Loucy (cell line): ENCODE measurements at regions not wholly inside any gene's neighbourhood (a gene's known extent, or its start where the extent isn't known, plus 50 kb on each side); places are given as distances from the start of the nearest gene placed in this dataset.
"Not testable (repeated sequence)": the region's sequence is repeated elsewhere in the genome, so short reads cannot be mapped to it uniquely, and the experiment has no call there.

ENCODE experiments used
- H2AFZ ChIP-seq: fragments of 200-600 bp; sonication (generic); 2 replicates; pipeline ENCODE4 v1.6.0; 2016; ENCODE audit warnings: antibody characterized with exemption, mild to moderate bottlenecking, low read length, moderate library complexity
- H3F3A ChIP-seq: fragments of 200-600 bp; 2 replicates; pipeline ENCODE4 v1.6.0; 2016; ENCODE audit warnings: antibody characterized with exemption, low read depth, mild to moderate bottlenecking
- H3K27me3 ChIP-seq: fragments of 200-600 bp; sonication (generic); 2 replicates; pipeline ENCODE4 v1.6.1; 2014; ENCODE audit warnings: low read length, mild to moderate bottlenecking; ENCODE audit not compliant: insufficient read depth, poor library complexity, severe bottlenecking
- H3K36me3 ChIP-seq: fragments of 200-600 bp; sonication (generic); 2 replicates; pipeline ENCODE4 v1.6.1; 2016; ENCODE audit warnings: low read length; ENCODE audit not compliant: insufficient read depth
- H3K4me1 ChIP-seq: fragments of 200-600 bp; sonication (generic); 2 replicates; pipeline ENCODE4 v1.5.1; 2014; ENCODE audit warnings: low read length, mild to moderate bottlenecking; ENCODE audit not compliant: insufficient read depth, poor library complexity, severe bottlenecking
- H3K4me2 ChIP-seq: fragments of 200-600 bp; sonication (generic); 2 replicates; pipeline ENCODE4 v1.6.0; 2014; ENCODE audit warnings: antibody characterized with exemption, low read length, low read depth, mild to moderate bottlenecking; ENCODE audit not compliant: poor library complexity, severe bottlenecking
- H3K4me3 ChIP-seq: fragments of 200-600 bp; sonication (generic); 2 replicates; pipeline ENCODE4 v1.5.1; 2014; ENCODE audit warnings: low read length, mild to moderate bottlenecking, mixed read lengths; ENCODE audit not compliant: poor library complexity, severe bottlenecking
- H3K79me2 ChIP-seq: fragments of 200-600 bp; sonication (generic); 2 replicates; pipeline ENCODE4 v1.6.1; 2014; ENCODE audit warnings: low read length; ENCODE audit not compliant: insufficient read depth
- H3K9ac ChIP-seq: fragments of 200-600 bp; sonication (generic); 2 replicates; pipeline ENCODE4 v1.6.0; 2014; ENCODE audit warnings: mild to moderate bottlenecking, low read depth, low read length, moderate library complexity; ENCODE audit not compliant: poor library complexity, severe bottlenecking
- H3K9me2 ChIP-seq: fragments of 200-600 bp; sonication (generic); replicated peaks from 2 replicates; pipeline ENCODE4 v1.6.1; 2016; ENCODE audit warnings: low read depth, low read length, mixed read lengths
- H3K9me3 ChIP-seq: fragments of 200-600 bp; sonication (generic); 2 replicates; pipeline ENCODE4 v1.6.1; 2014; ENCODE audit warnings: mild to moderate bottlenecking, antibody characterized with exemption, low read length, low read depth; ENCODE audit not compliant: insufficient read depth
- H4K20me1 ChIP-seq: fragments of 200-600 bp; sonication (generic); 2 replicates; pipeline ENCODE4 v1.6.0; 2014; ENCODE audit warnings: antibody characterized with exemption, low read length, mild to moderate bottlenecking; ENCODE audit not compliant: insufficient read depth, poor library complexity, severe bottlenecking
- CTCF ChIP-seq: fragments of 200-600 bp; sonication (generic); conservative IDR thresholded peaks from 2 replicates; pipeline ENCODE4 v1.5.1; 2014; ENCODE audit warnings: mild to moderate bottlenecking, antibody characterized with exemption, low read length
- EZH2phosphoT487 ChIP-seq: fragments of 200-600 bp; IDR thresholded peaks from 2 replicates; pipeline ENCODE4 v1.6.1; 2018; ENCODE audit warnings: antibody characterized with exemption, mild to moderate bottlenecking, moderate library complexity, borderline replicate concordance

- Histone ChIP-seq H3K4me1 (no peaks in the 10 kb centered on the region), H3K4me2 (no peak overlapping the region), H2AFZ (no peak overlapping the region), H3K9ac (no peak overlapping the region), H3K79me2 (no peaks in the 10 kb centered on the region), H4K20me1 (no peaks in the 10 kb centered on the region), H3K36me3 (no peaks in the 10 kb centered on the region), H3K4me3 (no peak overlapping the region), H3F3A (no peaks in the 10 kb centered on the region), H3K9me2 (no peaks in the 10 kb centered on the region), H3K9me3 (no peaks in the 10 kb centered on the region), H3K27me3 (no peaks in the 10 kb centered on the region)
- TF ChIP-seq CTCF (peak; percentile 39; the same call in 1 of the 2 replicates), EZH2phosphoT487 (no peak)
Observed at GRCh38 chr4:25993395-25994185, 79.6 kb downstream of the SMIM20 start.

- not testable (repeated sequence) for H3K27me3 ChIP-seq, H3K4me3 ChIP-seq, H3K9me2 ChIP-seq, H3K4me1 ChIP-seq, H3K36me3 ChIP-seq, H4K20me1 ChIP-seq, H2AFZ ChIP-seq, H3K4me2 ChIP-seq, H3K9me3 ChIP-seq, H3K79me2 ChIP-seq, H3F3A ChIP-seq, H3K9ac ChIP-seq
Observed at GRCh38 chr4:25994577-25994976, 80.6 kb downstream of the SMIM20 start.

GRCh38 chr4:26000274-26000950, 86.4 kb downstream of the SMIM20 start:
- TF ChIP-seq CTCF = no peak
- TF ChIP-seq EZH2phosphoT487 = no peak
- Histone ChIP-seq H3K27me3 (no peaks in the 10 kb centered on the region), H4K20me1 (no peaks in the 10 kb centered on the region), H3K4me2 (no peak overlapping the region), H3K36me3 (no peaks in the 10 kb centered on the region), H3K4me1 (no peaks in the 10 kb centered on the region), H3K9me2 (no peaks in the 10 kb centered on the region), H3K9ac (no peak overlapping the region), H3K79me2 (no peaks in the 10 kb centered on the region), H3K4me3 (no peak overlapping the region), H3F3A (no peaks in the 10 kb centered on the region), H2AFZ (no peak overlapping the region), H3K9me3 (no peaks in the 10 kb centered on the region)
